GM12873 (cell line): ENCODE measurements at regions not wholly inside any gene's neighbourhood (a gene's known extent, or its start where the extent isn't known, plus 50 kb on each side); places are given as distances from the start of the nearest gene placed in this dataset.

ENCODE experiments used
- CTCF ChIP-seq: IDR thresholded peaks from 2 replicates; pipeline ENCODE4 v1.5.1; 2012; ENCODE audit warnings: low read depth, mild to moderate bottlenecking, moderate library complexity, low read length, control low read depth; ENCODE audit not compliant: insufficient read depth; ENCODE audit errors: missing control alignments

- TF ChIP-seq CTCF: no peak
Observed at GRCh38 chr5:88396751-88397281, 128.2 kb upstream of the TMEM161B start.

GRCh38 chr5:88396000-88396535 lies 127.4 kb upstream of the TMEM161B start:
- no peak for TF ChIP-seq CTCF

GRCh38 chr5:88395264-88395663 lies 126.6 kb upstream of the TMEM161B start:
- no peak for TF ChIP-seq CTCF

GRCh38 chr5:88394536-88395175 lies 126.0 kb upstream of the TMEM161B start:
- TF ChIP-seq CTCF: no peak

- TF ChIP-seq CTCF: no peak
Observed at GRCh38 chr5:88393716-88394535, 125.3 kb upstream of the TMEM161B start.

- no peak for TF ChIP-seq CTCF
Observed at GRCh38 chr5:88393042-88393441, 124.4 kb upstream of the TMEM161B start.

- no peak for TF ChIP-seq CTCF
Observed at GRCh38 chr5:88391991-88392390, 123.3 kb upstream of the TMEM161B start.
